ENCODE measurements at regions not wholly inside any gene's neighbourhood (a gene's known extent, or its start where the extent isn't known, plus 50 kb on each side); places are given as distances from the start of the nearest gene placed in this dataset.

DNA sequence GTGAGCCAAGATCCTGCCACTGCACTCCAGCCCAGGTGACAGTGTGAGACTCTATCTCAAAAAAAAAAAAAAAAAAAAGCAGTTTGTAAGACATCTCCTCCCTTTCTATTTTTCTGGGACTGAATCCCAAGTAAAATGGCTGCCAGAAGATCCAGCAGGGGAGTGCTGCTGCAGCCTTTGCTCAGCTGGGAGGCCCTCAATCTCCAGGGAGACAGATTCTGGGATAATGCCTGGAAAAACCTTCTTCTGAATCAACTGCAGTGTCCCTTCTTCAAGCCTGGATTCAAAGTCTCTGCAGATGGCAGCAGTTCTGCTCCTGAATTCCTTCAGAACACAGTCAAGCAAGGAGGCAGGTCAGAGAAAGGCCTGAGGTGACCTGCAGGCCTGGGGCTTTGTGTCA, 191.0 kb upstream of the NRIP1 start:
- H3K27ac Mint-ChIP-seq: no peak overlapping the region
- no peak overlapping the region for H3K4me3 Mint-ChIP-seq
- no peaks in the 10 kb centered on the region for H3K4me1 Mint-ChIP-seq (ENCODE audit: low read depth)
- H3K9me3 Mint-ChIP-seq: no peaks in the 10 kb centered on the region
- peaks cover 3% of the 10 kb centered on the region for H3K27me3 Mint-ChIP-seq
- no peaks in the 10 kb centered on the region for H3K36me3 Mint-ChIP-seq (ENCODE audit: low read depth)

GRCh38 chr21:15256996-15257395, 192.2 kb upstream of the NRIP1 start:
- Mint-ChIP-seq H3K27ac (no peak overlapping the region), H3K27me3 (peaks cover under 1% of the 10 kb centered on the region), H3K4me1 (ENCODE audit: low read depth) (no peaks in the 10 kb centered on the region), H3K36me3 (ENCODE audit: low read depth) (no peaks in the 10 kb centered on the region), H3K9me3 (no peaks in the 10 kb centered on the region), H3K4me3 (no peak overlapping the region)

DNA sequence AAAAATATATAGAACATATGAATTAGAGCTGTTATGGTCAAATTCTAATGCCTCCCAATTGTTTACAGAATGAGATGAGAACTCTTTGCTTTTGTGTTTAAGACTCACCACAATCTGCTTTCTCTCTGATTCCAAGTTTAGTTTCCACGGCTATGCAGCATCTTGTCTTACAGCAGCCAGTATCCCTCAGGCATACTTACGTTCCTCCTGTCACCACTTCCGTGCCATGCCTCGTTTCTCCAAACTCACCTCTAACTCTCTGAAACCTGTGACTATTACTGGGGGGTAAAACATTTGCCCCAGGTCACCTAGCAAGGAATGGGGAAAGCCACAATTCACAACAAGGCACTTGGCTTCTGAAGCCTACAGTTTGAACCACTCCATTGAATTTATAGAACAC, 192.8 kb upstream of the NRIP1 start:
- H3K9me3 Mint-ChIP-seq: no peaks in the 10 kb centered on the region
- H3K4me3 Mint-ChIP-seq: no peak overlapping the region
- no peak overlapping the region for H3K27ac Mint-ChIP-seq
- H3K4me1 Mint-ChIP-seq (ENCODE audit: low read depth): no peaks in the 10 kb centered on the region
- H3K27me3 Mint-ChIP-seq: no peaks in the 10 kb centered on the region
- H3K36me3 Mint-ChIP-seq (ENCODE audit: low read depth): no peaks in the 10 kb centered on the region

DNA sequence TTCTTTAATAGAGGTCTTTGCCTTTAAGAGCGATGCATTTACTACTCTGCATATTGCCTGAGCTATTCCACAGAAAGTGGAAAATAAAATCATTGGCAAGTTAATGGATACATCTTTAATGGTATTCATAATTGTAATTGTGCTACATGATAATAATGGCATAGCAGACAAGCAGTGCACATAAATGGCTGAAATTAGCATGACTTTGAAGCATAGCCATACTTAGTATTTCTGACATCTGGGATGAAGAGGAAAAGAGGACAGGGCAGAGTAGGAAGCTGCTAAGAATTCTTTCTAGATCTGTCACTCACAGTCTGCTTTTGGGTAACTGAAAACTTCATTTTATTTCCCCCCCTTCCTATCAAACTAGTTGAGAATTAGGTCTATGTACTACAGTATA, 195.0 kb upstream of the NRIP1 start:
- H3K36me3 Mint-ChIP-seq (ENCODE audit: low read depth): no peaks in the 10 kb centered on the region
- no peak overlapping the region for H3K27ac Mint-ChIP-seq
- H3K9me3 Mint-ChIP-seq: no peaks in the 10 kb centered on the region
- no peak overlapping the region for H3K4me3 Mint-ChIP-seq
- H3K27me3 Mint-ChIP-seq: peaks cover 3% of the 10 kb centered on the region
- H3K4me1 Mint-ChIP-seq (ENCODE audit: low read depth): no peaks in the 10 kb centered on the region

- Mint-ChIP-seq H3K27me3 (peaks cover 6% of the 10 kb centered on the region), H3K4me3 (no peak overlapping the region), H3K9me3 (no peaks in the 10 kb centered on the region), H3K27ac (no peak overlapping the region), H3K4me1 (ENCODE audit: low read depth) (no peaks in the 10 kb centered on the region), H3K36me3 (ENCODE audit: low read depth) (no peaks in the 10 kb centered on the region)
These were observed 195.8 kb upstream of the NRIP1 start for GRCh38 chr21:15260604-15261003.

GRCh38 chr21:15264084-15264665, 199.4 kb upstream of the NRIP1 start:
- Mint-ChIP-seq H3K27ac (no peak overlapping the region), H3K4me1 (ENCODE audit: low read depth) (no peaks in the 10 kb centered on the region), H3K9me3 (no peaks in the 10 kb centered on the region), H3K27me3 (peaks cover 6% of the 10 kb centered on the region), H3K4me3 (no peak overlapping the region), H3K36me3 (ENCODE audit: low read depth) (no peaks in the 10 kb centered on the region)

DNA sequence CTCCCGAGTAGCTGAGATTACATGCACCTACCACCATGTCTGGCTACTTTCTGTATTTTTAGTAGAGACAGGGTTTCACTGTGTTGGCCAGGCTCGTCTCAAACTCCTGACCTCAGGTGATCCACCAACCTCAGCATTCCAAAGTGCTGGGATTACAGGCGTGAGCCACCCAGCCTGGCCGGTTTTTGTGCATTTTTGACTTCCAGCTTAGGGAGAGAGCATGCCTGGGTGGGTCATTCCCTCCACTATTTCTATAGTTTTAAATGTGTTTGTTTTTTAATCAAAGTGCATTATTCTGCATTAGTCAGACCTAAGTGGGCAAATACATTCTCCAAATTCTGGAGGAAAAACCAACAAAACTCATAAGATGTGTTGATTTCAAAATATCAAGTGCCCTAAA, 207.4 kb upstream of the NRIP1 start:
- no peak overlapping the region for H3K27ac Mint-ChIP-seq
- no peaks in the 10 kb centered on the region for H3K9me3 Mint-ChIP-seq
- H3K36me3 Mint-ChIP-seq (ENCODE audit: low read depth): no peaks in the 10 kb centered on the region
- no peaks in the 10 kb centered on the region for H3K27me3 Mint-ChIP-seq
- no peaks in the 10 kb centered on the region for H3K4me1 Mint-ChIP-seq (ENCODE audit: low read depth)
- H3K4me3 Mint-ChIP-seq: no peak overlapping the region

DNA sequence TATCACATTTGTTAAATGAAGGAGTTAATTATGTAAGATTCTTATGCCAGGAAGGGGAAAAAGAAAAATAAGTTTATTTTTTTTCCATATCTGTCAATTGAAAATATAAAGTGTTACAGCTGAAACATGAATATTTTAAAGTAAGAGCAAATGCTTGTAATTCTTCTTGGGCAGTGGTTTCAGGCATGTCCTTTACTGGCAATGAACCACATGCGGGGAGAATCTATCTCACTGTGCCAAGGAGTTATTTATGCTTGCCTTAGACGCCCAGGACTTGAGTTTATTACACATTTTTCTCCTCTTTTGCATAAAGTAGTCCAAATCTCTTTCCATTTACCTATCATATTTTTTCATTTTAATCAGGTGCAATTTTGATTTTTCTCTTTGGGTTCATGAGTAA, 207.8 kb upstream of the NRIP1 start:
- no peak overlapping the region for H3K4me3 Mint-ChIP-seq
- H3K27ac Mint-ChIP-seq: no peak overlapping the region

GRCh38 chr21:15273244-15273643, 208.4 kb upstream of the NRIP1 start:
- no peak overlapping the region for H3K4me3 Mint-ChIP-seq
- peaks cover 3% of the 10 kb centered on the region for H3K27me3 Mint-ChIP-seq
- no peaks in the 10 kb centered on the region for H3K36me3 Mint-ChIP-seq (ENCODE audit: low read depth)

More for the DNA sequence above, 207.8 kb upstream of the NRIP1 start:
- Mint-ChIP-seq H3K27me3 (peaks cover 3% of the 10 kb centered on the region), H3K9me3 (no peaks in the 10 kb centered on the region), H3K36me3 (ENCODE audit: low read depth) (no peaks in the 10 kb centered on the region), H3K4me1 (ENCODE audit: low read depth) (no peaks in the 10 kb centered on the region)

GRCh38 chr21:15274701-15275485, 210.1 kb upstream of the NRIP1 start:
- H3K4me1 Mint-ChIP-seq (ENCODE audit: low read depth): no peaks in the 10 kb centered on the region
- H3K27ac Mint-ChIP-seq: no peak overlapping the region
- H3K9me3 Mint-ChIP-seq: no peaks in the 10 kb centered on the region
- H3K4me3 Mint-ChIP-seq: no peak overlapping the region
- H3K36me3 Mint-ChIP-seq (ENCODE audit: low read depth): no peaks in the 10 kb centered on the region
- peaks cover 3% of the 10 kb centered on the region for H3K27me3 Mint-ChIP-seq

More at GRCh38 chr21:15273244-15273643, 208.4 kb upstream of the NRIP1 start:
- Mint-ChIP-seq H3K27ac (no peak overlapping the region), H3K4me1 (ENCODE audit: low read depth) (no peaks in the 10 kb centered on the region), H3K9me3 (no peaks in the 10 kb centered on the region)

GRCh38 chr21:15275615-15276235, 210.9 kb upstream of the NRIP1 start:
- Mint-ChIP-seq H3K9me3 (no peaks in the 10 kb centered on the region), H3K27ac (no peak overlapping the region), H3K4me3 (no peak overlapping the region), H3K27me3 (peaks cover 4% of the 10 kb centered on the region), H3K4me1 (ENCODE audit: low read depth) (no peaks in the 10 kb centered on the region), H3K36me3 (ENCODE audit: low read depth) (no peaks in the 10 kb centered on the region)

GRCh38 chr21:15276243-15276642, 211.4 kb upstream of the NRIP1 start:
- Mint-ChIP-seq H3K27ac (no peak overlapping the region), H3K27me3 (peaks cover 10% of the 10 kb centered on the region), H3K4me3 (no peak overlapping the region), H3K4me1 (ENCODE audit: low read depth) (no peaks in the 10 kb centered on the region), H3K9me3 (no peaks in the 10 kb centered on the region), H3K36me3 (ENCODE audit: low read depth) (no peaks in the 10 kb centered on the region)

DNA sequence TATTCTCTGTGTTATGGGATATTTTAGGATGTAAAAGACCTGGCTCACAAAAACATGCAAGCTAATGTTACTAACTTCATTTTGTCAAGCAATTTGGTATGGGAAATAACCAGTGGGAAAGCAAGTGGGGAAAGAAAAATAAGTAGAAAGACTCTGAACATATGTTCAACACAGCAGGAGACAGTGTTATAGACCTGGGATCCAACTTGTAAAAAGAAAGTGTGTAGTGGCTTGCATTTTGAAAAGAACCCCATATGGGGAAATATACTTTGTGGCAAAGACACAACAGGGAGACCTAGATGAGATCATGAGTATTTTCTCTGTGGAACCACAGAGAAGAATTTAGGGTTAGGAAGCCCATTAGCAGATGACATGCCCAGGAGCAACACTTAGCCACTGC, 212.7 kb upstream of the NRIP1 start:
- Mint-ChIP-seq H3K4me3 (no peak overlapping the region), H3K27me3 (peaks cover 11% of the 10 kb centered on the region), H3K4me1 (ENCODE audit: low read depth) (no peaks in the 10 kb centered on the region), H3K36me3 (ENCODE audit: low read depth) (no peaks in the 10 kb centered on the region), H3K9me3 (no peaks in the 10 kb centered on the region), H3K27ac (no peak overlapping the region)

- no peaks in the 10 kb centered on the region for H3K36me3 Mint-ChIP-seq (ENCODE audit: low read depth)
- H3K9me3 Mint-ChIP-seq: no peaks in the 10 kb centered on the region
- H3K27ac Mint-ChIP-seq: no peak overlapping the region
- H3K27me3 Mint-ChIP-seq: peaks cover 11% of the 10 kb centered on the region
- no peak overlapping the region for H3K4me3 Mint-ChIP-seq
- no peaks in the 10 kb centered on the region for H3K4me1 Mint-ChIP-seq (ENCODE audit: low read depth)
These were observed 213.5 kb upstream of the NRIP1 start for GRCh38 chr21:15278279-15278678.

- Mint-ChIP-seq H3K27me3 (peaks cover 11% of the 10 kb centered on the region), H3K9me3 (no peaks in the 10 kb centered on the region), H3K27ac (no peak overlapping the region), H3K36me3 (ENCODE audit: low read depth) (no peaks in the 10 kb centered on the region), H3K4me1 (ENCODE audit: low read depth) (no peaks in the 10 kb centered on the region), H3K4me3 (no peak overlapping the region)
These were observed 214.1 kb upstream of the NRIP1 start for GRCh38 chr21:15278851-15279250.
